Neutrophil (primary cell): ENCODE measurements at regions not wholly inside any gene's neighbourhood (a gene's known extent, or its start where the extent isn't known, plus 50 kb on each side); places are given as distances from the start of the nearest gene placed in this dataset.

ENCODE experiments used
- H3K27ac ChIP-seq: fragments of 200-600 bp; sonication (generic); 2 replicates; pipeline ENCODE4 v1.5.1; 2016; ENCODE audit warnings: mild to moderate bottlenecking, moderate library complexity
- H3K27me3 ChIP-seq: fragments of 200-600 bp; sonication (generic); 2 replicates; pipeline ENCODE4 v1.6.0; 2016; ENCODE audit warnings: mild to moderate bottlenecking
- H3K36me3 ChIP-seq: fragments of 200-600 bp; sonication (generic); 2 replicates; pipeline ENCODE4 v1.5.1; 2017
- H3K4me1 ChIP-seq, 2 experiments: fragments of 200-600 bp in 1 of 2; sonication (generic) in 1 of 2; 1 replicate in 1 of 2; 2 replicates in 1 of 2; pipeline versions ENCODE4 v1.5.1 to v1.6.1; 2013 to 2016; ENCODE audit warnings: low read depth in 1 of 2, low read length in 1 of 2, mild to moderate bottlenecking in 1 of 2, moderate library complexity in 1 of 2; ENCODE audit not compliant: control insufficient read depth in 1 of 2, insufficient read depth in 1 of 2
- H3K4me3 ChIP-seq, 2 experiments: fragments of 200-600 bp in 1 of 2; sonication (generic) in 1 of 2; 1 replicate in 1 of 2; 2 replicates in 1 of 2; pipeline ENCODE4 v1.5.1; 2013 to 2016; ENCODE audit warnings: low read depth in 1 of 2, low read length in 1 of 2, mild to moderate bottlenecking in 1 of 2, moderate library complexity in 1 of 2
- H3K9me3 ChIP-seq: fragments of 200-600 bp; sonication (generic); 2 replicates; pipeline ENCODE4 v1.5.1; 2016
- CTCF ChIP-seq: fragments of 200-600 bp; sonication (generic); IDR thresholded peaks from 2 replicates; pipeline ENCODE4 v1.5.1; 2016; ENCODE audit warnings: antibody characterized with exemption

- peaks cover 5% of the 10 kb centered on the region for H3K27me3 ChIP-seq
- H3K4me1 ChIP-seq = no peaks in the 10 kb centered on the region
- H3K4me3 ChIP-seq = no peak overlapping the region
- TF ChIP-seq CTCF = no peak
- no peaks in the 10 kb centered on the region for H3K9me3 ChIP-seq
- no peak overlapping the region for H3K27ac ChIP-seq
- no peaks in the 10 kb centered on the region for H3K36me3 ChIP-seq
Observed at GRCh38 chr11:130625578-130626306, 177.3 kb downstream of the ADAMTS15 start.

GRCh38 chr11:130629039-130629438, 180.6 kb downstream of the ADAMTS15 start:
- Histone ChIP-seq H3K4me1 (no peaks in the 10 kb centered on the region), H3K36me3 (no peaks in the 10 kb centered on the region), H3K27ac (no peak overlapping the region), H3K9me3 (no peaks in the 10 kb centered on the region), H3K4me3 (no peak overlapping the region), H3K27me3 (peaks cover 5% of the 10 kb centered on the region)
- no peak for TF ChIP-seq CTCF

- Histone ChIP-seq H3K4me3 (no peak overlapping the region), H3K4me1 (no peaks in the 10 kb centered on the region), H3K36me3 (no peaks in the 10 kb centered on the region), H3K27me3 (peaks cover 5% of the 10 kb centered on the region), H3K27ac (no peak overlapping the region), H3K9me3 (no peaks in the 10 kb centered on the region)
- no peak for TF ChIP-seq CTCF
Observed at GRCh38 chr11:130631119-130631518, 182.7 kb downstream of the ADAMTS15 start.

- peaks cover 5% of the 10 kb centered on the region for H3K27me3 ChIP-seq
- H3K27ac ChIP-seq = no peak overlapping the region
- TF ChIP-seq CTCF = no peak
- no peaks in the 10 kb centered on the region for H3K4me1 ChIP-seq
- H3K4me3 ChIP-seq = no peak overlapping the region
- H3K36me3 ChIP-seq = no peaks in the 10 kb centered on the region
- H3K9me3 ChIP-seq = no peaks in the 10 kb centered on the region
Observed at GRCh38 chr11:130633466-130633865, 185.0 kb downstream of the ADAMTS15 start.

GRCh38 chr11:130634186-130634585, 185.7 kb downstream of the ADAMTS15 start:
- no peaks in the 10 kb centered on the region for H3K36me3 ChIP-seq
- no peak for TF ChIP-seq CTCF
- peaks cover under 1% of the 10 kb centered on the region for H3K27me3 ChIP-seq
- no peaks in the 10 kb centered on the region for H3K9me3 ChIP-seq
- H3K27ac ChIP-seq = no peak overlapping the region
- H3K4me1 ChIP-seq = no peaks in the 10 kb centered on the region
- no peak overlapping the region for H3K4me3 ChIP-seq
